Spleen (tissue), 11 donors: ENCODE measurements at regions not wholly inside any gene's neighbourhood (a gene's known extent, or its start where the extent isn't known, plus 50 kb on each side); places are given as distances from the start of the nearest gene placed in this dataset.
A peak's percentile ranks its signal among the peaks of the same experiment; 100 is the strongest.

ENCODE experiments used
- DNase-seq: peaks from one replicate; pipeline ENCODE4 v3.0.0-alpha.2; 2020
- H3K27ac ChIP-seq, 8 donors: fragments of 200-600 bp; sonication (generic) in 7 of 8; 1 replicate in 4 of 8; 2 replicates in 4 of 8; pipeline versions ENCODE4 v1.5.0 to v1.8.0; 2016 to 2021; ENCODE audit warnings: inconsistent platforms in 4 of 8, mild to moderate bottlenecking in 4 of 8, moderate library complexity in 1 of 8
- H3K27me3 ChIP-seq, 7 donors: fragments of 200-600 bp; sonication (generic) in 6 of 7; replicated peaks in 1 of 7; 1 replicate in 4 of 7; 2 replicates in 3 of 7; pipeline versions ENCODE4 v1.5.0 to v1.8.0; 2016 to 2021; ENCODE audit warnings: inconsistent platforms in 3 of 7, mild to moderate bottlenecking in 1 of 7
- H3K36me3 ChIP-seq, 6 donors: fragments of 200-600 bp; sonication (generic) in 5 of 6; 1 replicate in 4 of 6; 2 replicates in 2 of 6; pipeline versions ENCODE4 v1.5.0 to v1.8.0; 2016 to 2021; ENCODE audit warnings: inconsistent platforms in 2 of 6
- H3K4me1 ChIP-seq, 6 donors: fragments of 200-600 bp; sonication (generic) in 5 of 6; 1 replicate in 3 of 6; 2 replicates in 3 of 6; pipeline versions ENCODE4 v1.5.0 to v1.8.0; 2016 to 2021; ENCODE audit warnings: inconsistent platforms in 3 of 6
- H3K4me3 ChIP-seq, 8 donors: fragments of 200-600 bp; sonication (generic) in 7 of 8; 1 replicate in 4 of 8; 2 replicates in 4 of 8; pipeline versions ENCODE4 v1.5.0 to v1.8.0; 2016 to 2021; ENCODE audit warnings: inconsistent platforms in 4 of 8, mild to moderate bottlenecking in 4 of 8, moderate library complexity in 2 of 8
- H3K9me3 ChIP-seq, 8 donors: fragments of 200-600 bp; sonication (generic) in 7 of 8; 1 replicate in 4 of 8; 2 replicates in 4 of 8; pipeline versions ENCODE4 v1.5.0 to v1.8.0; 2016 to 2021; ENCODE audit warnings: inconsistent platforms in 4 of 8
- POLR2A ChIP-seq, 3 donors: fragments of 450-650 bp; IDR thresholded peaks; one replicate each; pipeline ENCODE4 v1.5.1; 2017; ENCODE audit warnings: antibody characterized with exemption in 3 of 3, mild to moderate bottlenecking in 1 of 3
- POLR2AphosphoS5 ChIP-seq, 3 donors: sonication (generic); formaldehyde crosslinking; IDR thresholded peaks; one replicate each; pipeline ENCODE4 v1.5.1; 2017; ENCODE audit warnings: antibody characterized with exemption in 3 of 3
- WGBS, 5 donors: extraction: QIAGEN DNeasy Blood & Tissue Kit in 3 of 5; methylation state at CpG; one replicate each; pipeline versions ENCODE4 v1.1.5 to v1.1.7; 2013 to 2018; 5-methylcytosine and 5-hydroxymethylcytosine counted together
- intact Hi-C: fragments of 100-400 bp; cut with DNase I; formaldehyde crosslinking; loops from one replicate; pipeline ENCODE4 v1.15.0; 2023; ENCODE audit warnings: low total_unique reads
- TF ChIP-seq, protein P1 (sequence below), 11 experiments: fragments of 200-600 bp in 7 of 11; fragments of 450-650 bp in 4 of 11; sonication (generic) in 4 of 11; IDR thresholded peaks in 8 of 11; conservative IDR thresholded peaks in 3 of 11; 1 replicate in 7 of 11; 2 replicates in 4 of 11; pipeline versions ENCODE4 v1.4.0 to v1.8.0; 2016 to 2021; ENCODE audit warnings: antibody characterized with exemption in 11 of 11, inconsistent platforms in 4 of 11, mild to moderate bottlenecking in 1 of 11
- donor health status: healthy with polysubstance abuse.
- donor health status: DM: no; HTN: no; CAD: no; lungs with moderate emphysema.
- donor health status: DM: no; HTN: no; CAD: no.
- donor health status: Bipolar disorder and iron deficiency.
- donor health status: healthy.
- donor health status: DM: no; HTN: no; CAD: no.
- donor health status: DM: yes; HTN: yes; CAD: no.

DNA sequence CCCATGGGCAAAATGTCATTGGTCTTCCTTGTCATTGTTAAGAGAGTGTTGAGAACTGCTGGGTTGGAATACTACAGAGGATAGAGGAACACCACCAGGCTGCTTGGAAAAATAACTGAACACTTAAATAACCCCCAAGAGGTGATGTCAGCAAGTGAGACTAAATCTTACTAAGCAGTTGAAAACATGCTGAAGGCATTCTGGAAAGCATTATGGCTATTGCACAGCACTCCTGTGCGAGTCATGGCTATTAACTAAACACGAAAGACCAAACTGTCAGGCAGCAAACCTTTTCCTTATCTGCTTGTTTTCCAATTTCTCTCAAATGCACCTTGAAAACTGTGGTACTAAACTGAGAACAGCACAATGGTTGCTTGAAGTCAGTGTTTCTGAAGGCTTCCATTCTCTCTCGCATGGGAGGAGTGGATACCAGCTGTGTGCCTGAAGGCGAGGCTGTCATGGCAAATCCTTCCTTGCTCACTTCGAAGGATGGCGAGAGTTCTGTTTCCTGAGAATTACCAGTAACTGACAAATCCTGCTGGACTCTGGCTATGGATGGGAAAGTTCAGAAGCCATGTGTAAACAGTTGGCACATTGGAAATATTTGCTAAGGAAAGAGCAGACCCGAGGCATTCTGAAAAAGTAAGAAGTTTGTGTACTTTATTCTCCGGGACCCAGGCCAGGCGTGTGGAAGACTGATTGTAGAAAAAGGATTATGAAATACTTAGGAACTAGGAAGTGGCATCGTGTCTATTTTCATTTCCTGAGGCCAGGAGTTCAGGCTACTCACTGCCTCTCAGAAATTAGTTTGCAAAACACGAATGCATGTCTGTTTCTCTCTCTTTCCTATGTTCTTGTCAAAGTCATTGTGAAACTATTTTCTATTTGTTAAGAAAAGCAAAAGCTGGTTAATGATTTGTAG is 182.1 kb downstream of the DMRT2 start:
- no peak overlapping the region for H3K4me3 ChIP-seq
- H3K27me3 ChIP-seq = no peaks in the 10 kb centered on the region
- no peaks in the 10 kb centered on the region for H3K36me3 ChIP-seq
- no peaks in the 10 kb centered on the region for H3K4me1 ChIP-seq
- WGBS, 5 donors = 46 to 55% (median 53%) methylated on average over 11 of the region's 11 CpGs
- H3K9me3 ChIP-seq = no peaks in the 10 kb centered on the region
- intact Hi-C loops = no loop called here
- H3K27ac ChIP-seq = peak overlapping the region in 4 of 8 donors; percentile 26 to 57 (median 27)
- TF ChIP-seq POLR2A (IDR thresholded peaks at IDR 0.05) (no peak), POLR2AphosphoS5 (IDR thresholded peaks at IDR 0.05) (no peak)
- TF ChIP-seq, protein P1, sequence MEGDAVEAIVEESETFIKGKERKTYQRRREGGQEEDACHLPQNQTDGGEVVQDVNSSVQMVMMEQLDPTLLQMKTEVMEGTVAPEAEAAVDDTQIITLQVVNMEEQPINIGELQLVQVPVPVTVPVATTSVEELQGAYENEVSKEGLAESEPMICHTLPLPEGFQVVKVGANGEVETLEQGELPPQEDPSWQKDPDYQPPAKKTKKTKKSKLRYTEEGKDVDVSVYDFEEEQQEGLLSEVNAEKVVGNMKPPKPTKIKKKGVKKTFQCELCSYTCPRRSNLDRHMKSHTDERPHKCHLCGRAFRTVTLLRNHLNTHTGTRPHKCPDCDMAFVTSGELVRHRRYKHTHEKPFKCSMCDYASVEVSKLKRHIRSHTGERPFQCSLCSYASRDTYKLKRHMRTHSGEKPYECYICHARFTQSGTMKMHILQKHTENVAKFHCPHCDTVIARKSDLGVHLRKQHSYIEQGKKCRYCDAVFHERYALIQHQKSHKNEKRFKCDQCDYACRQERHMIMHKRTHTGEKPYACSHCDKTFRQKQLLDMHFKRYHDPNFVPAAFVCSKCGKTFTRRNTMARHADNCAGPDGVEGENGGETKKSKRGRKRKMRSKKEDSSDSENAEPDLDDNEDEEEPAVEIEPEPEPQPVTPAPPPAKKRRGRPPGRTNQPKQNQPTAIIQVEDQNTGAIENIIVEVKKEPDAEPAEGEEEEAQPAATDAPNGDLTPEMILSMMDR (IDR thresholded peaks at IDR 0.05 in 8 of 11, conservative IDR thresholded peaks at IDR 0.05 in 3 of 11) = no peak
- no peak for DNase-seq

DNA sequence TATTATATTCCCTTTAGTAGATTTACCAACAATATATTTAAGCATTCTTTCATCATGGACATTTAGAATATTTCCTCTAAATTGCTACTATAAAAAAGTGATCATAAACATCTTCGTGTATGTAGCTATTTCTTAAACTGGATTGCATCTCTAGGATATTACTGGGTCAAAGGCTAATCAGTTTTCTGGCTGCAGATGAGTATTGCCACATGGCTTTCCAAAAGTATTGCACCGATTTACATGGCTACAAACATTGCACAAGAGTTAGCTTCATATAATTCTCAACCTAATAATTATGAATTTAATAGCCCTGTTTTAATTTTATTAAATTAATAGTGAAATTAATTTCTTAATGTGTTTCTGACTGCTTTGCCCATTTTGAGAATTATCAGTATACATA is 183.4 kb downstream of the DMRT2 start:
- Histone ChIP-seq H3K9me3 (no peaks in the 10 kb centered on the region), H3K4me3 (no peak overlapping the region), H3K36me3 (no peaks in the 10 kb centered on the region), H3K4me1 (no peaks in the 10 kb centered on the region), H3K27ac (no peak overlapping the region), H3K27me3 (no peaks in the 10 kb centered on the region)
- WGBS, 5 donors = 46 to 72% (median 67%) methylated on average over 2 of the region's 2 CpGs
- intact Hi-C loops = no loop called here
- DNase-seq = no peak
- TF ChIP-seq, protein P1 (IDR thresholded peaks at IDR 0.05 in 8 of 11, conservative IDR thresholded peaks at IDR 0.05 in 3 of 11) = no peak
- TF ChIP-seq POLR2A (IDR thresholded peaks at IDR 0.05) = no peak
- TF ChIP-seq POLR2AphosphoS5 (IDR thresholded peaks at IDR 0.05) = no peak

DNA sequence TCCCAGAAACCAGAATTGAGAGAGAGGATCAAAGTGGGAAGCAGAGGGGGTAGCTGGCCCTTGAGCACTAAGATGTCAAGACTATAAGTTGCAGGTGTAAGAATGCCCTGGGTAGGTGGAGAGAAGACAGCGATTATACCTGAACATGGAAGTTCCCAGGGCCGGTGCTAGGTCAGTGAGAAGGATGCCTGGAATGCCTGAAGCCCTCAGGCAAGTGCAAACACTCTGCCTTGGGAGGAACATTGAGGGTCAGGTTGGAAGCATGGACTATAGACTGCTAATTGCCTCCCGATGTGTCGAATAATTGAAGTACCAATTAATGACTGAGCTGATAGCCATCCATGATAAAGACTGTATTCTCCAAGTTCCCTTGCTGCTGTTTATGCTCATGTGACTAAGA is 185.5 kb downstream of the DMRT2 start:
- Histone ChIP-seq H3K4me3 (no peak overlapping the region), H3K36me3 (no peaks in the 10 kb centered on the region), H3K9me3 (no peaks in the 10 kb centered on the region), H3K4me1 (no peaks in the 10 kb centered on the region), H3K27ac (no peak overlapping the region), H3K27me3 (no peaks in the 10 kb centered on the region)
- DNase-seq = no peak
- 80 to 96% (median 87%) methylated on average over 4 of the region's 4 CpGs for WGBS, 5 donors
- TF ChIP-seq, protein P1 (IDR thresholded peaks at IDR 0.05 in 8 of 11, conservative IDR thresholded peaks at IDR 0.05 in 3 of 11) = no peak
- TF ChIP-seq POLR2AphosphoS5 (IDR thresholded peaks at IDR 0.05) = no peak
- no peak for TF ChIP-seq POLR2A (IDR thresholded peaks at IDR 0.05)
- intact Hi-C loops = no loop called here

DNA sequence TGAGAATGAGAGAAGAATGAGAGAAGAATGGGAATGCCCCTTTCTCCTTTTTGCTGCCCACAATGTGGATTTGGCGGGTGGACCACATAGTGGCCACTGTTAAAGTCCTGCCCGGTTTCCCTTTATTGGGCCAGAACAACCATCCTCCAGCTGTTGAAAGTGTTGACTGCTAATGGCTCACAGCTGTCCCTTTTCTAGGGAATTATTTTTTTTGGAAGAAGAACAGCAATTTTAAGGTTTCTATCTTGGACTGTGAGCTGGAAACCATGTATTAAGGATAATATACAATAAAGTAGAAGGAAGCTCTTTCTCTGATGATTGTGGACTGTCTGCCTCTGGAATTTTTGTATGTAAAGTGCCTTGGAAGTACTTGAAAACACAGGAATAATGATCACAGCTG is 185.9 kb downstream of the DMRT2 start:
- no peaks in the 10 kb centered on the region for H3K27me3 ChIP-seq
- no peaks in the 10 kb centered on the region for H3K4me1 ChIP-seq
- no peak overlapping the region for H3K27ac ChIP-seq
- H3K9me3 ChIP-seq = no peaks in the 10 kb centered on the region
- no peak for TF ChIP-seq POLR2A (IDR thresholded peaks at IDR 0.05)
- TF ChIP-seq, protein P1 (IDR thresholded peaks at IDR 0.05 in 8 of 11, conservative IDR thresholded peaks at IDR 0.05 in 3 of 11) = no peak
- no peak for TF ChIP-seq POLR2AphosphoS5 (IDR thresholded peaks at IDR 0.05)
- H3K4me3 ChIP-seq = no peak overlapping the region
- no peak for DNase-seq
- intact Hi-C loops = no loop called here
- 65 to 82% (median 71%) methylated on average over 2 of the region's 2 CpGs for WGBS, 5 donors
- H3K36me3 ChIP-seq = no peaks in the 10 kb centered on the region
